Cardiac muscle cell (in vitro differentiated cells and primary cell): ENCODE measurements at regions not wholly inside any gene's neighbourhood (a gene's known extent, or its start where the extent isn't known, plus 50 kb on each side); places are given as distances from the start of the nearest gene placed in this dataset.

ENCODE experiments used
- DNase-seq, 2 donors: peaks; one replicate each; pipeline versions ENCODE4 v3.0.0 to v3.0.0-alpha.2; 2010 to 2017; ENCODE audit warnings: low read depth in 1 of 2, low spot score in 1 of 2
- H3K27ac ChIP-seq: fragments of 200-600 bp; sonication (generic); 2 replicates; pipeline ENCODE4 v1.5.1; 2016
- H3K27me3 ChIP-seq: fragments of 200-600 bp; sonication (generic); 2 replicates; pipeline ENCODE4 v1.6.0; 2016; ENCODE audit warnings: control low read depth
- H3K36me3 ChIP-seq: fragments of 200-600 bp; sonication (generic); 2 replicates; pipeline ENCODE4 v1.5.1; 2016; ENCODE audit warnings: control low read depth
- H3K4me1 ChIP-seq: fragments of 200-600 bp; sonication (generic); 2 replicates; pipeline ENCODE4 v1.8.1; 2017; ENCODE audit warnings: low read depth, mild to moderate bottlenecking, mixed run types
- H3K4me3 ChIP-seq: fragments of 200-600 bp; sonication (generic); 2 replicates; pipeline ENCODE4 v1.5.1; 2016; ENCODE audit warnings: mild to moderate bottlenecking
- H3K9me3 ChIP-seq: fragments of 200-600 bp; sonication (generic); 2 replicates; pipeline ENCODE4 v1.5.1; 2017; ENCODE audit warnings: low read depth, mild to moderate bottlenecking, control low read depth
- TF ChIP-seq, protein P1 (sequence below): IDR thresholded peaks from 2 replicates; pipeline ENCODE4 v1.5.1; 2012; ENCODE audit warnings: low read depth, mild to moderate bottlenecking, low read length

GRCh38 chr4:126859872-126860271, 772.9 kb upstream of the INTU start:
- Histone ChIP-seq H3K4me3 (no peak overlapping the region), H3K27me3 (no peaks in the 10 kb centered on the region), H3K36me3 (no peaks in the 10 kb centered on the region), H3K9me3 (no peaks in the 10 kb centered on the region), H3K27ac (no peak overlapping the region), H3K4me1 (no peaks in the 10 kb centered on the region)
- DNase-seq: no peak
- TF ChIP-seq, protein P1, sequence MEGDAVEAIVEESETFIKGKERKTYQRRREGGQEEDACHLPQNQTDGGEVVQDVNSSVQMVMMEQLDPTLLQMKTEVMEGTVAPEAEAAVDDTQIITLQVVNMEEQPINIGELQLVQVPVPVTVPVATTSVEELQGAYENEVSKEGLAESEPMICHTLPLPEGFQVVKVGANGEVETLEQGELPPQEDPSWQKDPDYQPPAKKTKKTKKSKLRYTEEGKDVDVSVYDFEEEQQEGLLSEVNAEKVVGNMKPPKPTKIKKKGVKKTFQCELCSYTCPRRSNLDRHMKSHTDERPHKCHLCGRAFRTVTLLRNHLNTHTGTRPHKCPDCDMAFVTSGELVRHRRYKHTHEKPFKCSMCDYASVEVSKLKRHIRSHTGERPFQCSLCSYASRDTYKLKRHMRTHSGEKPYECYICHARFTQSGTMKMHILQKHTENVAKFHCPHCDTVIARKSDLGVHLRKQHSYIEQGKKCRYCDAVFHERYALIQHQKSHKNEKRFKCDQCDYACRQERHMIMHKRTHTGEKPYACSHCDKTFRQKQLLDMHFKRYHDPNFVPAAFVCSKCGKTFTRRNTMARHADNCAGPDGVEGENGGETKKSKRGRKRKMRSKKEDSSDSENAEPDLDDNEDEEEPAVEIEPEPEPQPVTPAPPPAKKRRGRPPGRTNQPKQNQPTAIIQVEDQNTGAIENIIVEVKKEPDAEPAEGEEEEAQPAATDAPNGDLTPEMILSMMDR: no peak

DNA sequence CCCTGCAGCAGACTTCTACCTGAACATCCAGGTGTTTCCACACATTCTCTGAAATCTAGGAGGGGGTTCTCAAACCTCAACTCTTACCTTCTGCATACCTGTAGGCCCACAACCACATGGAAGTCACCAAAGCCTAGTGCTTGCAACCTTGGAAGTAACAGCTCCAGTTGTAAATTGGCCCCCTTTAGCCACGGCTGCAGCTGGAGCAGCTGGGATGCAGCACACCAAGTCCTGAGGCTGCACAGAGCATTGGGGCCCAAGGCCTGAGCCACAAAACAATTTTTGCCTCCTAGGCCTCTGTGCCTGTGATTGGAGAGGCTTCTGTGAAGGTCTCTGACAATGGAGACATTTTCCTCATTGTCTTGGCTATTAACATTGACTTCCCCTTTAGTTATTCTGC, 772.4 kb upstream of the INTU start:
- Histone ChIP-seq H3K4me3 (no peak overlapping the region), H3K9me3 (no peaks in the 10 kb centered on the region), H3K27me3 (no peaks in the 10 kb centered on the region), H3K27ac (no peak overlapping the region), H3K4me1 (no peaks in the 10 kb centered on the region), H3K36me3 (no peaks in the 10 kb centered on the region)
- no peak for DNase-seq
- TF ChIP-seq, protein P1: no peak

- DNase-seq: no peak
- Histone ChIP-seq H3K4me3 (no peak overlapping the region), H3K9me3 (no peaks in the 10 kb centered on the region), H3K4me1 (no peaks in the 10 kb centered on the region), H3K27me3 (no peaks in the 10 kb centered on the region), H3K27ac (no peak overlapping the region), H3K36me3 (no peaks in the 10 kb centered on the region)
- TF ChIP-seq, protein P1: no peak
Observed at GRCh38 chr4:126869967-126870366, 762.8 kb upstream of the INTU start.

GRCh38 chr4:126871810-126872209, 760.9 kb upstream of the INTU start:
- no peaks in the 10 kb centered on the region for H3K9me3 ChIP-seq
- no peaks in the 10 kb centered on the region for H3K4me1 ChIP-seq
- no peaks in the 10 kb centered on the region for H3K27me3 ChIP-seq
- H3K27ac ChIP-seq: no peak overlapping the region
- TF ChIP-seq, protein P1: no peak
- no peak overlapping the region for H3K4me3 ChIP-seq
- H3K36me3 ChIP-seq: no peaks in the 10 kb centered on the region
- DNase-seq: no peak

GRCh38 chr4:126874533-126874932, 758.2 kb upstream of the INTU start:
- H3K36me3 ChIP-seq: no peaks in the 10 kb centered on the region
- TF ChIP-seq, protein P1: no peak
- no peak for DNase-seq
- H3K27ac ChIP-seq: no peak overlapping the region
- H3K4me1 ChIP-seq: no peaks in the 10 kb centered on the region
- H3K27me3 ChIP-seq: no peaks in the 10 kb centered on the region
- H3K4me3 ChIP-seq: no peak overlapping the region
- H3K9me3 ChIP-seq: no peaks in the 10 kb centered on the region

- no peak for DNase-seq
- Histone ChIP-seq H3K36me3 (no peaks in the 10 kb centered on the region), H3K9me3 (no peaks in the 10 kb centered on the region), H3K4me1 (no peaks in the 10 kb centered on the region), H3K27ac (no peak overlapping the region), H3K4me3 (no peak overlapping the region), H3K27me3 (no peaks in the 10 kb centered on the region)
- TF ChIP-seq, protein P1: no peak
Observed at GRCh38 chr4:126888968-126889367, 743.8 kb upstream of the INTU start.
